HUES48 (cell line): ENCODE measurements at regions not wholly inside any gene's neighbourhood (a gene's known extent, or its start where the extent isn't known, plus 50 kb on each side); places are given as distances from the start of the nearest gene placed in this dataset.
"Not testable (repeated sequence)": the region's sequence is repeated elsewhere in the genome, so short reads cannot be mapped to it uniquely, and the experiment has no call there.

Experiments
- H3K27ac ChIP-seq: one replicate; pipeline ENCODE4 v1.7.0; 2013; ENCODE audit warnings: low read depth, low read length, inconsistent platforms
- H3K27me3 ChIP-seq: 2 replicates; pipeline ENCODE4 v1.6.1; 2013; ENCODE audit warnings: mild to moderate bottlenecking, low read length; ENCODE audit not compliant: control insufficient read depth, insufficient read depth
- H3K36me3 ChIP-seq: 2 replicates; pipeline ENCODE4 v1.6.1; 2013; ENCODE audit warnings: low read length; ENCODE audit not compliant: control insufficient read depth, insufficient read depth
- H3K4me1 ChIP-seq: 2 replicates; pipeline ENCODE4 v1.6.1; 2013; ENCODE audit warnings: mild to moderate bottlenecking, low read length; ENCODE audit not compliant: control insufficient read depth, insufficient read depth
- H3K4me3 ChIP-seq: 2 replicates; pipeline ENCODE4 v1.5.1; 2013; ENCODE audit warnings: mild to moderate bottlenecking, low read depth, low read length
- H3K9ac ChIP-seq: 2 replicates; pipeline ENCODE4 v1.6.1; 2013; ENCODE audit warnings: mild to moderate bottlenecking, low read depth, low read length, moderate library complexity
- H3K9me3 ChIP-seq: 2 replicates; pipeline ENCODE4 v1.6.1; 2013; ENCODE audit warnings: low read length; ENCODE audit not compliant: control insufficient read depth, insufficient read depth

DNA sequence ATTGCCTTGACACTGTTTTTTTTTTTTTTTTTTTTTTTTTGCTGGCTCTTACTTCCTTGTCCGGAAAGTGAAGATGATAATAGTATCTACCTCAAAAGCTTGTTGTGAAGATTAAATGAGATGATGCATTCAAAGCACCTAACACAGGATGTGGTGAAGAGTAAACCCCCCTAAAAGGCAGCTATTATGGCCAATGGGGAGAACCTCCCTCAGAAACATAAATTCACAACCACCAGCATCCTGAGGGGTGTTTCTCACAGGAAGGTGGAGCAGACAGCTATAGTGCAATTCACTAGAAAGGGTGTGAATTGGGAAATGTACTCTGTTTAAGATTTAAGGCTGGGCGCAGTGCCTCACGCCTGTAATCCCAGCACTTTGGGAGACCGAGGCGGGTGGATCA is 85.4 kb upstream of the CRY1 start:
- H3K27me3 ChIP-seq = no peaks in the 10 kb centered on the region
- H3K9me3 ChIP-seq = no peaks in the 10 kb centered on the region
- 0 out of 2 replicates have a peak, but pooled peaks cover 3% of the 10 kb centered on the region for H3K4me1 ChIP-seq
- H3K36me3 ChIP-seq = no peaks in the 10 kb centered on the region
- no peak overlapping the region for H3K9ac ChIP-seq
- H3K4me3 ChIP-seq = no peak overlapping the region
- H3K27ac ChIP-seq = no peak overlapping the region

DNA sequence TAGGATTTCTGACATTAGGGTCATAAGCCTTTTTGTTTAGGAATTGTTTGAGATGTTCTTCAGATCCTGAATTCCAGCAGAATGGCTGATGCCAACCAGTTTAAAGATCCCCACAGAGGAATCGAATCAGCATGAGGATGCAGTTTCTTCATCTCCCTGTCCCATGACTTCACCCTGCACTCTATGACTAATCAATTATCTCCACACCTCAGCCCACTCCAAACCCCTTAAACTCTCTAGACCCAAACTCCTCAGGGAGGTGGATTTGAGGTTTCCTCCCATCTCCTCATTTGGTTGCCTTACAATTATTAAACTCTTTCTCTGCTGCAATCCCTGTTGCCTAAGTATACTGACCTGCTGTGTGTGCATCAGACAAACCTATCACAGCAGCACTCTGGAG is 86.5 kb upstream of the CRY1 start:
- Histone ChIP-seq H3K4me3 (no peak overlapping the region), H3K36me3 (no peaks in the 10 kb centered on the region), H3K9me3 (no peaks in the 10 kb centered on the region), H3K27me3 (no peaks in the 10 kb centered on the region), H3K4me1 (0 out of 2 replicates have a peak, but pooled peaks cover 3% of the 10 kb centered on the region), H3K27ac (no peak overlapping the region), H3K9ac (no peak overlapping the region)

DNA sequence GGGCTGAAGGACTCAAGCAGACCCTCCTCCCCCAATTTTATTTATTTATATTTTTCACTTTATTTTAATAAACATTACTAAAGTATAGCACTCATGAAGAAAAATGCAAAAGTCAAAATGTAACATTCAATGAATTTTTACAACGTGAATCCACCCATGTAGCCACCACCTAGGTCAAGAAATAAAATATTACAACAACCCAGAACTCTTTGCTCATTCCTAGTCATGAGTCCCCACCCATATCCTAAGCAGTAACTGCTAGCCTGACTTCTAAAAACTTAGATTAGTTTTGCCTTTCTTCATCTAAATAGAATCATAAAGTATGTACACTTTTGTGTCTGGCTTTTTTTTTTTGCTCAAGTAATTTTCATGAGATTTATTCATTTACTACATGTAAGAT is 86.9 kb upstream of the CRY1 start:
- 0 out of 2 replicates have a peak, but pooled peaks cover 3% of the 10 kb centered on the region for H3K4me1 ChIP-seq
- no peak overlapping the region for H3K4me3 ChIP-seq
- H3K9ac ChIP-seq = no peak overlapping the region
- H3K36me3 ChIP-seq = no peaks in the 10 kb centered on the region
- no peak overlapping the region for H3K27ac ChIP-seq
- H3K27me3 ChIP-seq = no peaks in the 10 kb centered on the region
- no peaks in the 10 kb centered on the region for H3K9me3 ChIP-seq

DNA sequence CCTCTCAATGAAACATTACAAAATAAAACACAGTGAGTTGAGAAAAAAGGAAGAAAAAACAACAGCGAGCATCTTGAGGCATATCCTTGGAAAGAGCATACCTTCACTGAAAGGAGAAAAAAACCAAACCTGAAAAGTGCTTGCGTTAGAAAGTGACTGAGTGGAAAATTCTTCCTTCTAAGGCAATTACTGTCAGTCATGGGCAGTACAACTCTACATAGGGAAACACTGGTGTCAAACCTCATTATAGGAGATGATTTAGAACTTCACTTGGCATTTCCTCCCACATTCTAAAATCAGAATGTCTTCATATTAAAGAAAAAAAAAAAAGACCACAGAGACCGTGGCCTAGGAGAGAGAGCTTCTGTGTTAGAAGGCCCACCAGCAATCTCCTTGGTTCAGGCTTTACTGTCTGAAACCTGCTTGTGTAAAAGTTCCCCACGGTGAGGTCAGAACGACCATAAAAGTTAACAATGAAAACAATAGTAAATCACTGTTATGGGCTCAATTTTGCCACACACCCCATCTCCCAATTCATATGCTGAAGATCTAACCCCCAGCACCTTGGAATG is 91.1 kb upstream of the CRY1 start:
- Histone ChIP-seq H3K36me3 (no peaks in the 10 kb centered on the region), H3K4me3 (no peak overlapping the region), H3K9ac (no peak overlapping the region), H3K4me1 (no peaks in the 10 kb centered on the region), H3K27ac (no peak overlapping the region), H3K9me3 (no peaks in the 10 kb centered on the region), H3K27me3 (no peaks in the 10 kb centered on the region)

DNA sequence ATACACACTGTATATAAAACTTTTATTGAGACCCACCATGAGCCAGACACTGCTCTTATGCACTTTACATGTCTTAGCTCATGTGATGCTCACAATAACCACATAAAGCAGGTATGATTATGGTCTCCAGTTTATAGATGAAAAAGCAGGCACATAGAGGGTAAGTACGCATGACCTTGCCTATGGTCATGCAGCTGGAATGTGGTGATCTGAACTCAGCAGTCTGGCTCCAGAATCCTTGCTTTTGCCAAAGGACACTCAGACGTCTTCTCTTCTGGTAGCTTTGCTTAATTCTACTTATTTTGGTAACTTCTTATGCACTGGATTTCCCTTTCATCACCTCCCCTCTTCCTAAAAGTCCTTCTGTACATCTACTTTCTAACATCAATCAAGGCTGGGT is 103.3 kb upstream of the CRY1 start:
- no peak overlapping the region for H3K27ac ChIP-seq
- no peak overlapping the region for H3K4me3 ChIP-seq
- no peaks in the 10 kb centered on the region for H3K9me3 ChIP-seq
- no peaks in the 10 kb centered on the region for H3K36me3 ChIP-seq
- H3K27me3 ChIP-seq = no peaks in the 10 kb centered on the region
- no peaks in the 10 kb centered on the region for H3K4me1 ChIP-seq
- H3K9ac ChIP-seq = no peak overlapping the region

DNA sequence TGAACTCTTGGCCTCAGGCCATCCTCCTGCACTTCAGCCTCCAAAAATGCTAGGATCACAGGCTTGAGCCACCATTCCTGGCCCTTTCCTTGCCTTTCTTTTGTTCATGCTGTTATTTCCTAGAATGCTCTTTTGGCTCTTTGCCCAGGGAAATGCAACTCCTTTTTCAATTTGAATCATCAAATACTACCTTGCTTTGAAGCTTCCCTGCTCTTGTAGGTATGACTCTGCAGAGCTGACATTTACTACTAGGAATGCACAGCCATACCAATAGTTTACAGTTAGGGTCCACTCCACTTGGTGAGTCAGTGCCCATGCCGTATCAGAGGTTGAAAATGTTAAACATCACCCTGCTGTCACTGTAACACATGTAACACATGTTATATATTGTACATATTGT is 107.0 kb upstream of the CRY1 start:
- Histone ChIP-seq H3K9me3 (no peaks in the 10 kb centered on the region), H3K27me3 (no peaks in the 10 kb centered on the region), H3K27ac (no peak overlapping the region)

DNA sequence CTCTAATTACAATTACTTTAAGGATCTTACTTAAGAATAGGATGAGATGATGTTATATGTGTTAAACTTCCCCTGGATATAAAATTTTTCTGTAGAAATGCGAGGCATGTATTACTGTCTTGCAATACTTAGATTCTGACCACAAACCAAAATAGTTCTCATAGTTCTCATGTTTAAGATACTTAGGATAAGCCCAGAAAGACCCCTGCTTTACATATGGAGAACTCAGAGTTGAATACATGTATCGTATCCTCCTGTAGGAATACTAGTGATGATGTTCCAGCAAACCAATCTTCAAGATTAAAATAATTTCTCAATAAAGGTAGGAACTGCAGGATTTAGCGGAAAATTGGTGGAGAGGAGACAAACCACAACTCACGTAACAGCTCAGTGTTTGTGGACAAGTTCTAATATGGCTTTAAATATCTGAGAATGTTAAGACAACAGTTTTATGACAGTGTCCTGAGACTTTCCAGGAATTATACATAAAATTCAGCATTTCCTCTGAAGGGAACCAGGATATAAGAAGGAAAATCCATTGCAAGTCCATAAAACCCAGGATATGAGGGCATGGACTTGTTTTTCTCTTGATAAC is 114.7 kb upstream of the CRY1 start:
- Histone ChIP-seq H3K36me3 (no peaks in the 10 kb centered on the region), H3K27me3 (no peaks in the 10 kb centered on the region), H3K4me3 (no peak overlapping the region), H3K9me3 (no peaks in the 10 kb centered on the region), H3K9ac (no peak overlapping the region), H3K27ac (no peak overlapping the region), H3K4me1 (no peaks in the 10 kb centered on the region)

More for the DNA sequence above, 107.0 kb upstream of the CRY1 start:
- no peak overlapping the region for H3K9ac ChIP-seq
- no peaks in the 10 kb centered on the region for H3K36me3 ChIP-seq
- no peaks in the 10 kb centered on the region for H3K4me1 ChIP-seq
- H3K4me3 ChIP-seq = no peak overlapping the region

DNA sequence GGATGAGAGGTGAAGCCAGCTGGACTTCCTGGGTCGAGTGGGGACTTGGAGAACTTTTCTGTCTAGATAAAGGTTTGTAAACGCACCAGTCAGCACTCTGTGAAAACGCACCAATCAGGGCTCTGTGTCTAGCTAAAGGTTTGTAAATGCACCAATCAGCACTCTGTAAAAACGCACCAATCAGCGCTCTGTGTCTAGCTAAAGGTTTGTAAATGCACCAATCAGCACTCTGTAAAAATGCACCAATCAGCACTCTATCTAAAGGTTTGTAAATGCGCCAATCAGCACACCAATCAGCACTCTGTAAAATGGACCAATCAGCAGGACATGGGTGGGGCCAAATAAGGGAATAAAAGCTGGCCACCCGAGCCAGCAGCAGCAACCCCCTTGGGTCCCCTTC is 116.4 kb upstream of the CRY1 start:
- H3K36me3 ChIP-seq, H3K27me3 ChIP-seq, H3K9me3 ChIP-seq, H3K9ac ChIP-seq, H3K4me1 ChIP-seq, H3K4me3 ChIP-seq, H3K27ac ChIP-seq: not testable (repeated sequence)

DNA sequence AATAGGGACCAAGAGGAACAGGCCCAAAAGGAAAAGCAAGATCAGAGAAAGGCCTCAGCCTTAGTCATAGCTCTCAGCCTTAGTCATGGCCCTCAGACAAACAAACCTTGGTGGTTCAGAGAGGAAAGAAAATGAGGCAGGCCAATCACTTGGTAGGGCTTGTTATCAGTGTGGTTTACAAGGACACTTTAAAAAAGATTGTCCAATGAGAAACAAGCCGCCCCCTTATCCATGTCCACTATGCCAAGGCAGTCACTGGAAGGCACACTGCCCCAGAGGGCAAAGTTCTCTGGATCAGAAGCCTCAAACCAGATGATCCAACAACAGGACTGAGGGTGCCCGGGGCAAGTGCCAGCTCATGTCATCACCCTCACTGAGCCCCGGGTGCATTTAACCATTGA is 121.0 kb upstream of the CRY1 start:
- H3K27me3 ChIP-seq, H3K4me3 ChIP-seq, H3K4me1 ChIP-seq, H3K36me3 ChIP-seq, H3K27ac ChIP-seq, H3K9me3 ChIP-seq, H3K9ac ChIP-seq: not testable (repeated sequence)

DNA sequence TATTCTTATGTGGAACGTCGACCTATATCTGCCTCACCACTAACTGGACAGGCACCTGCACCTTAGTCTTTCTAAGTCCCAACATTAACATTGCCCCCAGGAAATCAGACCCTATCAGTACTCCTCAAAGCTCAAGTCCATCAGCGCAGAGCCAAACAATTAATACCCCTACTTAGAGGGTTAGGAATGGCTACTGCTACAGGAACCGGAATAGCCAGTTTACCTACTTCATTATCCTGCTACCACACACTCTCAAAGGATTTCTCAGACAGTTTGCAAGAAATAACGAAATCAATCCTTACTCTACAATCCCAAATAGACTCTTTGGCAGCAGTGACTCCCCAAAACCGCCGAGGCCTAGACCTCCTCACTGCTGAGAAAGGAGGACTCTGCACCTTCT is 123.1 kb upstream of the CRY1 start:
- not testable (repeated sequence) for H3K9ac ChIP-seq, H3K27ac ChIP-seq, H3K36me3 ChIP-seq, H3K4me1 ChIP-seq, H3K9me3 ChIP-seq, H3K4me3 ChIP-seq, H3K27me3 ChIP-seq

DNA sequence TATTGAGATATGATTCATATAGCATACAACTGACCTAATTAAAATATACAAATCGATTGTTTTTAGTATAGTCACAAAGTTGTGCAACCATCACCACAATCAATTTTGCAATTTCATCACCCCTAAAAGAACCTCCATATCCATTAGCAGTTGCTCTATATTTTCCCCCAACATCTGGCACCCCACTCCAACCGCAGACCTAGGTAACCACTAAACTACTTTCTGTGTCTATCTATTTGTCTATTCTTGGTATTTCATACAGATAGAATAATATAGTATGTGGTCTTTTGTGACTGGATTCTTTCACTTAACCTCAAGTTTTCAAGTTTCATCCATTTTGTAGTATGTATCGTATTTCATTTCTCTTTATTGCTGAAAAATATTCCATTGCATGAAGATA is 126.0 kb upstream of the CRY1 start:
- Histone ChIP-seq H3K4me3 (no peak overlapping the region), H3K27me3 (no peaks in the 10 kb centered on the region), H3K4me1 (no peaks in the 10 kb centered on the region; the same call in 1 of the 2 replicates), H3K9ac (no peak overlapping the region), H3K27ac (no peak overlapping the region), H3K9me3 (no peaks in the 10 kb centered on the region), H3K36me3 (no peaks in the 10 kb centered on the region)
